Ishikawa (cell line): ENCODE measurements at regions not wholly inside any gene's neighbourhood (a gene's known extent, or its start where the extent isn't known, plus 50 kb on each side); places are given as distances from the start of the nearest gene placed in this dataset.

Source experiments
- CEBPB ChIP-seq: IDR thresholded peaks from 2 replicates; pipeline ENCODE4 v1.6.1; 2012
- CREB1 ChIP-seq: IDR thresholded peaks from 2 replicates; pipeline ENCODE4 v1.6.1; 2012; ENCODE audit warnings: low read depth
- EGR1 ChIP-seq: IDR thresholded peaks from 2 replicates; pipeline ENCODE4 v1.6.1; 2012
- EP300 ChIP-seq: IDR thresholded peaks from 2 replicates; pipeline ENCODE4 v1.6.1; 2012; ENCODE audit warnings: borderline replicate concordance
- FOXM1 ChIP-seq: IDR thresholded peaks from 2 replicates; pipeline ENCODE4 v1.6.1; 2012; ENCODE audit warnings: low read depth, borderline replicate concordance
- MAX ChIP-seq: IDR thresholded peaks from 2 replicates; pipeline ENCODE4 v1.6.1; 2012
- NFIC ChIP-seq: IDR thresholded peaks from 2 replicates; pipeline ENCODE4 v1.6.1; 2012
- RAD21 ChIP-seq: IDR thresholded peaks from 2 replicates; pipeline ENCODE4 v1.6.1; 2012; ENCODE audit warnings: low read depth
- TAF1 ChIP-seq: IDR thresholded peaks from 2 replicates; pipeline ENCODE4 v1.6.1; 2012; ENCODE audit warnings: low read depth, mild to moderate bottlenecking
- TCF12 ChIP-seq: IDR thresholded peaks from 2 replicates; pipeline ENCODE4 v1.6.1; 2012; ENCODE audit warnings: low read depth
- TEAD4 ChIP-seq: IDR thresholded peaks from 2 replicates; pipeline ENCODE4 v1.6.1; 2012
- YY1 ChIP-seq: IDR thresholded peaks from 2 replicates; pipeline ENCODE4 v1.6.1; 2012; ENCODE audit warnings: low read depth
- TF ChIP-seq, protein P1 (sequence below): IDR thresholded peaks from 2 replicates; pipeline ENCODE4 v1.6.1; 2012; ENCODE audit warnings: low read depth, mild to moderate bottlenecking
- TF ChIP-seq, protein P2 (sequence below): IDR thresholded peaks from 2 replicates; pipeline ENCODE4 v1.6.1; 2012

DNA sequence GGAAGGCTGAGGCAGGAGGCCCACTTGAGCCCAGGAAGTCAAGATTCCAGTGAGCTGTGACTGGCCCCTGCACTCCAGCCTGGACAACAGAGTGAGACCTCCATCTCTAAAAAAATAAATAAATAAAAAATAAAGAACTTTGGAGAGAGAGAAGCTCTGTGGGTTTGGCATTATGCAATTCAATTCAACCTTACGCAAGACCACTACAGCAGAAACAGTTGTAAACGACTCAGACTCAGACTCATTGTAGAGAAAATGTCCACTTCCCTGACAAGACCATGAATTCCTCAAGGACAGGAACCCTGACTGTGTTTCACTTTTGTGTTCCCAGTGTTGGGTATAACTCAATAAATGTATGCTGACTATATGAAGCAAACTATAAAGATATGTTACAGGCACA is 90.3 kb upstream of the C3orf80 start:
- TF ChIP-seq, protein P1, sequence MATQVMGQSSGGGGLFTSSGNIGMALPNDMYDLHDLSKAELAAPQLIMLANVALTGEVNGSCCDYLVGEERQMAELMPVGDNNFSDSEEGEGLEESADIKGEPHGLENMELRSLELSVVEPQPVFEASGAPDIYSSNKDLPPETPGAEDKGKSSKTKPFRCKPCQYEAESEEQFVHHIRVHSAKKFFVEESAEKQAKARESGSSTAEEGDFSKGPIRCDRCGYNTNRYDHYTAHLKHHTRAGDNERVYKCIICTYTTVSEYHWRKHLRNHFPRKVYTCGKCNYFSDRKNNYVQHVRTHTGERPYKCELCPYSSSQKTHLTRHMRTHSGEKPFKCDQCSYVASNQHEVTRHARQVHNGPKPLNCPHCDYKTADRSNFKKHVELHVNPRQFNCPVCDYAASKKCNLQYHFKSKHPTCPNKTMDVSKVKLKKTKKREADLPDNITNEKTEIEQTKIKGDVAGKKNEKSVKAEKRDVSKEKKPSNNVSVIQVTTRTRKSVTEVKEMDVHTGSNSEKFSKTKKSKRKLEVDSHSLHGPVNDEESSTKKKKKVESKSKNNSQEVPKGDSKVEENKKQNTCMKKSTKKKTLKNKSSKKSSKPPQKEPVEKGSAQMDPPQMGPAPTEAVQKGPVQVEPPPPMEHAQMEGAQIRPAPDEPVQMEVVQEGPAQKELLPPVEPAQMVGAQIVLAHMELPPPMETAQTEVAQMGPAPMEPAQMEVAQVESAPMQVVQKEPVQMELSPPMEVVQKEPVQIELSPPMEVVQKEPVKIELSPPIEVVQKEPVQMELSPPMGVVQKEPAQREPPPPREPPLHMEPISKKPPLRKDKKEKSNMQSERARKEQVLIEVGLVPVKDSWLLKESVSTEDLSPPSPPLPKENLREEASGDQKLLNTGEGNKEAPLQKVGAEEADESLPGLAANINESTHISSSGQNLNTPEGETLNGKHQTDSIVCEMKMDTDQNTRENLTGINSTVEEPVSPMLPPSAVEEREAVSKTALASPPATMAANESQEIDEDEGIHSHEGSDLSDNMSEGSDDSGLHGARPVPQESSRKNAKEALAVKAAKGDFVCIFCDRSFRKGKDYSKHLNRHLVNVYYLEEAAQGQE, result no peak
- TF ChIP-seq RAD21 (no peak), TAF1 (no peak), TEAD4 (no peak), EP300 (no peak), FOXM1 (no peak), NFIC (no peak), YY1 (no peak), CREB1 (no peak), MAX (no peak), EGR1 (no peak), TCF12 (no peak), CEBPB (peak; percentile 82)
- TF ChIP-seq, protein P2, sequence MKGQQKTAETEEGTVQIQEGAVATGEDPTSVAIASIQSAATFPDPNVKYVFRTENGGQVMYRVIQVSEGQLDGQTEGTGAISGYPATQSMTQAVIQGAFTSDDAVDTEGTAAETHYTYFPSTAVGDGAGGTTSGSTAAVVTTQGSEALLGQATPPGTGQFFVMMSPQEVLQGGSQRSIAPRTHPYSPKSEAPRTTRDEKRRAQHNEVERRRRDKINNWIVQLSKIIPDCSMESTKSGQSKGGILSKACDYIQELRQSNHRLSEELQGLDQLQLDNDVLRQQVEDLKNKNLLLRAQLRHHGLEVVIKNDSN, result no peak
